ENCODE measurements at regions not wholly inside any gene's neighbourhood (a gene's known extent, or its start where the extent isn't known, plus 50 kb on each side); places are given as distances from the start of the nearest gene placed in this dataset.
A peak's percentile ranks its signal among the peaks of the same experiment; 100 is the strongest.

- 97% methylated on average over 5 of the region's 11 CpGs for WGBS (ENCODE audit: insufficient coverage)
- no peaks in the 10 kb centered on the region for H3K79me2 ChIP-seq (ENCODE audit: control insufficient read depth, insufficient read depth, low read length)
- H3K27ac Mint-ChIP-seq = no peak overlapping the region
- no peak overlapping the region for H3K4me3 ChIP-seq (ENCODE audit: control extremely low read depth in 1 of 5, extremely low read depth in 1 of 5, insufficient read depth in 1 of 5, low read depth in 2 of 5, low read length in 4 of 5)
- no peaks in the 10 kb centered on the region for H3K4me1 Mint-ChIP-seq
- CTCF ChIA-PET = no interaction called here
- peaks cover 3% of the 10 kb centered on the region for H3K9me3 Mint-ChIP-seq (ENCODE audit: insufficient read depth)
- H3K27me3 Mint-ChIP-seq = no peaks in the 10 kb centered on the region
- POLR2A ChIA-PET = no interaction called here
- ATAC-seq (ENCODE audit: low read depth) = no peak
- no peaks in the 10 kb centered on the region for H3K36me3 ChIP-seq (replicated peaks in 1 of 2; ENCODE audit: control extremely low read depth in 1 of 2, control insufficient read depth in 1 of 2, extremely low read depth in 1 of 2, insufficient read depth in 2 of 2, low read length in 1 of 2)
- H3K9me3 ChIP-seq (ENCODE audit: control extremely low read depth in 1 of 3, control insufficient read depth in 2 of 3, insufficient read depth in 1 of 3, low read length in 2 of 3) = peaks cover 0 to 22% (median 0%) of the 10 kb centered on the region in 3 donors
- intact Hi-C loops (cut with micrococcal nuclease) = no loop called here
- no peak for DNase-seq
- H3K4me2 ChIP-seq (replicated peaks; ENCODE audit: low read depth, low read length, poor library complexity, severe bottlenecking) = no peak overlapping the region
- H3K27ac ChIP-seq (ENCODE audit: low read length in 2 of 2) = no peak overlapping the region
- no peak for TF ChIP-seq CTCF (IDR thresholded peaks at IDR 0.05)
- TF ChIP-seq EZH2 (IDR thresholded peaks at IDR 0.05; ENCODE audit: borderline replicate concordance, insufficient read depth, low read depth, low read length, poor library complexity, severe bottlenecking) = no peak
- no peak overlapping the region for H3K4me3 Mint-ChIP-seq
- no peaks in the 10 kb centered on the region for H4K20me1 ChIP-seq (ENCODE audit: control insufficient read depth, insufficient read depth, low read length, poor library complexity, severe bottlenecking)
- H2AFZ ChIP-seq (ENCODE audit: insufficient read depth, low read depth, low read length, poor library complexity, severe bottlenecking) = no peak overlapping the region
- H3K9ac ChIP-seq (ENCODE audit: low read length) = no peak overlapping the region
- H3K27me3 ChIP-seq (replicated peaks in 1 of 4; ENCODE audit: control extremely low read depth in 1 of 4, control insufficient read depth in 3 of 4, insufficient read depth in 4 of 4, low read length in 3 of 4) = no peaks in the 10 kb centered on the region
- no peaks in the 10 kb centered on the region for H3K4me1 ChIP-seq (ENCODE audit: control insufficient read depth in 2 of 2, insufficient read depth in 2 of 2, low read length in 2 of 2)
Observed at GRCh38 chr13:83184150-83184475, 698.2 kb downstream of the SLITRK1 start.

- no peaks in the 10 kb centered on the region for H3K4me1 ChIP-seq (ENCODE audit: control insufficient read depth in 2 of 2, insufficient read depth in 2 of 2, low read length in 2 of 2)
- Mint-ChIP-seq H3K4me3 (no peak overlapping the region), H3K27ac (no peak overlapping the region), H3K9me3 (ENCODE audit: insufficient read depth) (peaks cover 2% of the 10 kb centered on the region), H3K4me1 (no peaks in the 10 kb centered on the region), H3K27me3 (no peaks in the 10 kb centered on the region)
- ATAC-seq (ENCODE audit: low read depth) (no peak), DNase-seq (peak; percentile 3)
- no peaks in the 10 kb centered on the region for H3K27me3 ChIP-seq (replicated peaks in 1 of 4; ENCODE audit: control extremely low read depth in 1 of 4, control insufficient read depth in 3 of 4, insufficient read depth in 4 of 4, low read length in 3 of 4)
- no peak overlapping the region for H2AFZ ChIP-seq (ENCODE audit: insufficient read depth, low read depth, low read length, poor library complexity, severe bottlenecking)
- no peaks in the 10 kb centered on the region for H3K36me3 ChIP-seq (replicated peaks in 1 of 2; ENCODE audit: control extremely low read depth in 1 of 2, control insufficient read depth in 1 of 2, extremely low read depth in 1 of 2, insufficient read depth in 2 of 2, low read length in 1 of 2)
- H3K79me2 ChIP-seq (ENCODE audit: control insufficient read depth, insufficient read depth, low read length) = no peaks in the 10 kb centered on the region
- no peak overlapping the region for H3K27ac ChIP-seq (ENCODE audit: low read length in 2 of 2)
- H3K9ac ChIP-seq (ENCODE audit: low read length) = no peak overlapping the region
- 86% methylated on average over 14 of the region's 14 CpGs for WGBS (ENCODE audit: insufficient coverage)
- ChIA-PET CTCF (no interaction called here), POLR2A (no interaction called here)
- no peak overlapping the region for H3K4me3 ChIP-seq (ENCODE audit: control extremely low read depth in 1 of 5, extremely low read depth in 1 of 5, insufficient read depth in 1 of 5, low read depth in 2 of 5, low read length in 4 of 5)
- no peaks in the 10 kb centered on the region for H4K20me1 ChIP-seq (ENCODE audit: control insufficient read depth, insufficient read depth, low read length, poor library complexity, severe bottlenecking)
- TF ChIP-seq CTCF (IDR thresholded peaks at IDR 0.05) (no peak), EZH2 (IDR thresholded peaks at IDR 0.05; ENCODE audit: borderline replicate concordance, insufficient read depth, low read depth, low read length, poor library complexity, severe bottlenecking) (no peak)
- H3K9me3 ChIP-seq (ENCODE audit: control extremely low read depth in 1 of 3, control insufficient read depth in 2 of 3, insufficient read depth in 1 of 3, low read length in 2 of 3) = peaks cover 0 to 22% (median 0%) of the 10 kb centered on the region in 3 donors
- H3K4me2 ChIP-seq (replicated peaks; ENCODE audit: low read depth, low read length, poor library complexity, severe bottlenecking) = no peak overlapping the region
- intact Hi-C loops (cut with micrococcal nuclease) = no loop called here
Observed at GRCh38 chr13:83183439-83184149, 698.7 kb downstream of the SLITRK1 start.
